ENCODE measurements at regions not wholly inside any gene's neighbourhood (a gene's known extent, or its start where the extent isn't known, plus 50 kb on each side); places are given as distances from the start of the nearest gene placed in this dataset.
A peak's percentile ranks its signal among the peaks of the same experiment; 100 is the strongest.

GRCh38 chr6:8278562-8278961 lies 156.8 kb downstream of the SLC35B3 start:
- H3K14ac ChIP-seq (ENCODE audit: insufficient read depth, low read length) = no peak overlapping the region
- no peak overlapping the region for H4K91ac ChIP-seq (ENCODE audit: insufficient read length, low read depth, low read length)
- H3K79me1 ChIP-seq (ENCODE audit: insufficient read depth, low read depth, low read length, poor library complexity, severe bottlenecking) = no peaks in the 10 kb centered on the region
- no peak overlapping the region for H3K23ac ChIP-seq (ENCODE audit: insufficient read length, low read depth, low read length)
- H3K79me2 ChIP-seq (ENCODE audit: insufficient read depth, low read length) = no peaks in the 10 kb centered on the region
- Mint-ChIP-seq H3K36me3 (ENCODE audit: insufficient read depth in 1 of 3, low read depth in 3 of 3) (peaks cover 5 to 8% (median 6%) of the 10 kb centered on the region in 3 experiments; a peak in 6 of 7 replicates), H3K27me3 (ENCODE audit: low read depth) (no peaks in the 10 kb centered on the region), H3K4me3 (no peak overlapping the region; a peak in 1 of 5 replicates), H3K27ac (peak overlapping the region in 2 of 3 experiments; percentile 10 to 41; a peak in 1 of 7 replicates), H3K4me1 (peaks cover 36 to 44% of the 10 kb centered on the region in 2 experiments), H3K9me3 (peaks cover 0 to 6% of the 10 kb centered on the region in 2 experiments; a peak in 4 of 5 replicates)
- no peaks in the 10 kb centered on the region for H3K23me2 ChIP-seq (ENCODE audit: insufficient read length, low read depth, low read length, poor library complexity, severe bottlenecking)
- no peak overlapping the region for H3T11ph ChIP-seq (ENCODE audit: low read length)
- no peaks in the 10 kb centered on the region for H3K9me3 ChIP-seq (ENCODE audit: control insufficient read depth, low read depth, low read length)
- WGBS (ENCODE audit: extremely low coverage, insufficient read length, low lambda C conversion rate) = no CpG with 5 or more reads among the region's 8 CpGs
- H3K18ac ChIP-seq (ENCODE audit: insufficient read length, low read depth, low read length) = no peak overlapping the region
- H2BK15ac ChIP-seq (ENCODE audit: low read depth, low read length) = no peak overlapping the region
- no peak overlapping the region for H2BK5ac ChIP-seq (ENCODE audit: insufficient read length, low read length)
- peaks cover 17% of the 10 kb centered on the region for H3K4me1 ChIP-seq (ENCODE audit: insufficient read depth, low read length)
- no peaks in the 10 kb centered on the region for H3K27me3 ChIP-seq (ENCODE audit: insufficient read depth, low read length)
- no peak overlapping the region for H4K5ac ChIP-seq (ENCODE audit: insufficient read length, low read depth, low read length)
- no peak overlapping the region for H3K4ac ChIP-seq (ENCODE audit: low read depth, low read length)
- no peak overlapping the region for H2AFZ ChIP-seq (ENCODE audit: low read length)
- H4K8ac ChIP-seq (replicated peaks; ENCODE audit: insufficient read length, low read depth, low read length) = no peak overlapping the region
- H2BK20ac ChIP-seq (ENCODE audit: low read depth, low read length, poor library complexity, severe bottlenecking) = no peak overlapping the region
- H3K27ac ChIP-seq (ENCODE audit: insufficient read length, low read depth, low read length) = no peak overlapping the region
- H4K20me1 ChIP-seq (ENCODE audit: control insufficient read depth, insufficient read depth, insufficient read length) = no peaks in the 10 kb centered on the region
- no peak overlapping the region for H2BK12ac ChIP-seq (ENCODE audit: insufficient read length, low read depth, low read length)
- DNase-seq = no peak
- H2AK5ac ChIP-seq (ENCODE audit: insufficient read length, low read length) = no peak overlapping the region
- H3K56ac ChIP-seq (ENCODE audit: insufficient read length, low read depth, low read length) = no peak overlapping the region
- H3K4me2 ChIP-seq (ENCODE audit: insufficient read depth, insufficient read length, low read length) = no peak overlapping the region
- H2BK120ac ChIP-seq (ENCODE audit: low read depth, low read length, poor library complexity, severe bottlenecking) = no peak overlapping the region
- TF ChIP-seq, protein P1, sequence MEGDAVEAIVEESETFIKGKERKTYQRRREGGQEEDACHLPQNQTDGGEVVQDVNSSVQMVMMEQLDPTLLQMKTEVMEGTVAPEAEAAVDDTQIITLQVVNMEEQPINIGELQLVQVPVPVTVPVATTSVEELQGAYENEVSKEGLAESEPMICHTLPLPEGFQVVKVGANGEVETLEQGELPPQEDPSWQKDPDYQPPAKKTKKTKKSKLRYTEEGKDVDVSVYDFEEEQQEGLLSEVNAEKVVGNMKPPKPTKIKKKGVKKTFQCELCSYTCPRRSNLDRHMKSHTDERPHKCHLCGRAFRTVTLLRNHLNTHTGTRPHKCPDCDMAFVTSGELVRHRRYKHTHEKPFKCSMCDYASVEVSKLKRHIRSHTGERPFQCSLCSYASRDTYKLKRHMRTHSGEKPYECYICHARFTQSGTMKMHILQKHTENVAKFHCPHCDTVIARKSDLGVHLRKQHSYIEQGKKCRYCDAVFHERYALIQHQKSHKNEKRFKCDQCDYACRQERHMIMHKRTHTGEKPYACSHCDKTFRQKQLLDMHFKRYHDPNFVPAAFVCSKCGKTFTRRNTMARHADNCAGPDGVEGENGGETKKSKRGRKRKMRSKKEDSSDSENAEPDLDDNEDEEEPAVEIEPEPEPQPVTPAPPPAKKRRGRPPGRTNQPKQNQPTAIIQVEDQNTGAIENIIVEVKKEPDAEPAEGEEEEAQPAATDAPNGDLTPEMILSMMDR (conservative IDR thresholded peaks at IDR 0.05) = no peak
- H3K9ac ChIP-seq (ENCODE audit: extremely low read depth, insufficient read length, low read length) = no peak overlapping the region

Data from H9 (cell line).